Erythroblast (primary cell): ENCODE measurements at regions not wholly inside any gene's neighbourhood (a gene's known extent, or its start where the extent isn't known, plus 50 kb on each side); places are given as distances from the start of the nearest gene placed in this dataset.
"Not testable (repeated sequence)": the region's sequence is repeated elsewhere in the genome, so short reads cannot be mapped to it uniquely, and the experiment has no call there.

Experiments used
- GATA1 ChIP-seq: IDR thresholded peaks from 2 replicates; pipeline ENCODE4 v1.6.1; 2011; ENCODE audit warnings: low read depth, mild to moderate bottlenecking, control low read depth, low read length, moderate library complexity
- POLR2A ChIP-seq: IDR thresholded peaks from 2 replicates; pipeline ENCODE4 v1.6.1; 2011; ENCODE audit warnings: mild to moderate bottlenecking, low read length

GRCh38 chr4:79559398-79559797 lies 151.4 kb upstream of the GK2 start:
- TF ChIP-seq POLR2A, GATA1: not testable (repeated sequence)
